ENCODE measurements at regions not wholly inside any gene's neighbourhood (a gene's known extent, or its start where the extent isn't known, plus 50 kb on each side); places are given as distances from the start of the nearest gene placed in this dataset.

DNA sequence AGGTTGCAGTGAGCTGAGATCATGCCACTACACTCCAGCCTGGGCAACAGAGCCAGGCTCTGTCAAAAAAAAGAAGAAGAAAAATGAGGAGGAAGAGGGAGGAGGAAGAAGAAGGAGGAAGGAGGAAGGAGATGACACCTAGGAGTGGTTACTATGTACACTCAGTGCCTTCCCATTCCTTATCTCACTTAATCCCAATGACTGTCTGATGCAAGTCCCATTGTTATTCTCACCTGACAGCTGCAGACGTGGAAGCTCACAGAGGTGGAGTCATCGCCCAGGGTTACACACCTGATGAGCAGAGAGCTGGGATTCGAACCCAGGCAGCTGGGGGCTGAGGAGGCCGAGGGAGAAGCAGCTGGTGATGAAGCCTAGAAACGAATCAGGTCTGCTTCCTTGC, 258.8 kb downstream of the SNX10 start:
- Histone ChIP-seq H3K27ac (ENCODE audit: low read depth, low read length) (no peak overlapping the region), H3K27me3 (ENCODE audit: insufficient read depth, low read length) (no peaks in the 10 kb centered on the region), H3K36me3 (ENCODE audit: insufficient read depth, low read length) (no peaks in the 10 kb centered on the region), H4K20me1 (ENCODE audit: insufficient read depth, low read length) (no peaks in the 10 kb centered on the region), H3K4me3 (ENCODE audit: insufficient read depth, low read length) (no peak overlapping the region), H3K9me3 (ENCODE audit: low read depth, low read length) (no peaks in the 10 kb centered on the region), H3K79me2 (ENCODE audit: insufficient read depth, low read length) (no peaks in the 10 kb centered on the region), H3K4me2 (ENCODE audit: insufficient read depth, low read length) (no peak overlapping the region), H3K4me1 (ENCODE audit: insufficient read depth, low read length) (no peaks in the 10 kb centered on the region), H2AFZ (ENCODE audit: low read length) (no peak overlapping the region)
- no peak for DNase-seq (ENCODE audit: insufficient read length, low spot score, missing footprints)
- TF ChIP-seq, protein P1, sequence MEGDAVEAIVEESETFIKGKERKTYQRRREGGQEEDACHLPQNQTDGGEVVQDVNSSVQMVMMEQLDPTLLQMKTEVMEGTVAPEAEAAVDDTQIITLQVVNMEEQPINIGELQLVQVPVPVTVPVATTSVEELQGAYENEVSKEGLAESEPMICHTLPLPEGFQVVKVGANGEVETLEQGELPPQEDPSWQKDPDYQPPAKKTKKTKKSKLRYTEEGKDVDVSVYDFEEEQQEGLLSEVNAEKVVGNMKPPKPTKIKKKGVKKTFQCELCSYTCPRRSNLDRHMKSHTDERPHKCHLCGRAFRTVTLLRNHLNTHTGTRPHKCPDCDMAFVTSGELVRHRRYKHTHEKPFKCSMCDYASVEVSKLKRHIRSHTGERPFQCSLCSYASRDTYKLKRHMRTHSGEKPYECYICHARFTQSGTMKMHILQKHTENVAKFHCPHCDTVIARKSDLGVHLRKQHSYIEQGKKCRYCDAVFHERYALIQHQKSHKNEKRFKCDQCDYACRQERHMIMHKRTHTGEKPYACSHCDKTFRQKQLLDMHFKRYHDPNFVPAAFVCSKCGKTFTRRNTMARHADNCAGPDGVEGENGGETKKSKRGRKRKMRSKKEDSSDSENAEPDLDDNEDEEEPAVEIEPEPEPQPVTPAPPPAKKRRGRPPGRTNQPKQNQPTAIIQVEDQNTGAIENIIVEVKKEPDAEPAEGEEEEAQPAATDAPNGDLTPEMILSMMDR (IDR thresholded peaks at IDR 0.05; ENCODE audit: extremely low read depth, low read depth, low read length), result no peak

DNA sequence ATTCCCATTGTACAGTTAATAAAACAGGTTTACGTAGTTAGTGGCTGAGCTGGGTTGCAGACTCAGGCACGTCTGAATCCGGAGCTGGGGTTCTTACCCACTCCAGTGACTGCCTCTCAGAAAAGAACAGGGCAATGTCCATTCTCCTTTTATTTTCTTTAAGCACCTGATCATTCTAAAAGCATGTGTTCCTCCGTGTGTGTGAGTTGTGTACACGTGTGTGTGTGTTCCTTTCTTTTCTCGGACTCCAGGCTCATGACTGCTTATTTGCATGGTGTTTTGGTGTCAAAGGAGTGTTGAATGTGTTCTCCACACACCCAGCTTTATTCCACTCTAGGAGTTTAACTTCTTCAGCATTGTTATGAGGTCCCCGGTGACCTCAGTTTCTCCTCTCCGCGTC, 260.1 kb downstream of the SNX10 start:
- TF ChIP-seq, protein P1 (IDR thresholded peaks at IDR 0.05; ENCODE audit: extremely low read depth, low read depth, low read length), result no peak
- Histone ChIP-seq H3K4me2 (ENCODE audit: insufficient read depth, low read length) (no peak overlapping the region), H4K20me1 (ENCODE audit: insufficient read depth, low read length) (no peaks in the 10 kb centered on the region), H3K4me3 (ENCODE audit: insufficient read depth, low read length) (no peak overlapping the region), H3K9me3 (ENCODE audit: low read depth, low read length) (no peaks in the 10 kb centered on the region), H3K27ac (ENCODE audit: low read depth, low read length) (no peak overlapping the region), H3K79me2 (ENCODE audit: insufficient read depth, low read length) (no peaks in the 10 kb centered on the region), H3K36me3 (ENCODE audit: insufficient read depth, low read length) (no peaks in the 10 kb centered on the region), H2AFZ (ENCODE audit: low read length) (no peak overlapping the region), H3K27me3 (ENCODE audit: insufficient read depth, low read length) (no peaks in the 10 kb centered on the region), H3K4me1 (ENCODE audit: insufficient read depth, low read length) (no peaks in the 10 kb centered on the region)
- DNase-seq (ENCODE audit: insufficient read length, low spot score, missing footprints), result no peak

DNA sequence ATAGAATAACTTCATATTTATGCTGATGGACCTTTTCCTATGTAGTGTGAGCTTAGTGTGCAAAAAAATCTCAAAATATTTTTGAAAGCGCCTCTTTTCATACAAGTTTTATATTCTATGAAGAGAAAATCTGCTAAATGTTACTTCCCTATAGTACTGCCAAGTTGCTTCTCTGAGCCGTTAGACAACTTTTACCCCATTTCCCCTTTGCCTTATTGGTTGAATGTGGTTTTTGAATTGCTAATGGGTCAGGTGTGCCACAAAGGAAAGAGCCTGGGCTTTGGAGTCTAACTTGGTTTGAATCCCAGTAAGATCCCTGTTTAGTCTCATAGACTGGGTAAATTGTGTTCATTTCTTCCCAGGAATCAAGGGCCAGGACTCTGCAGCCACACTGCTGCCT, 261.5 kb downstream of the SNX10 start:
- Histone ChIP-seq H3K4me2 (ENCODE audit: insufficient read depth, low read length) (no peak overlapping the region), H3K36me3 (ENCODE audit: insufficient read depth, low read length) (no peaks in the 10 kb centered on the region), H3K79me2 (ENCODE audit: insufficient read depth, low read length) (no peaks in the 10 kb centered on the region), H2AFZ (ENCODE audit: low read length) (no peak overlapping the region), H3K27ac (ENCODE audit: low read depth, low read length) (no peak overlapping the region), H4K20me1 (ENCODE audit: insufficient read depth, low read length) (no peaks in the 10 kb centered on the region), H3K4me3 (ENCODE audit: insufficient read depth, low read length) (no peak overlapping the region), H3K9me3 (ENCODE audit: low read depth, low read length) (no peaks in the 10 kb centered on the region), H3K27me3 (ENCODE audit: insufficient read depth, low read length) (no peaks in the 10 kb centered on the region), H3K4me1 (ENCODE audit: insufficient read depth, low read length) (no peaks in the 10 kb centered on the region)
- DNase-seq (ENCODE audit: insufficient read length, low spot score, missing footprints), result no peak
- TF ChIP-seq, protein P1 (IDR thresholded peaks at IDR 0.05; ENCODE audit: extremely low read depth, low read depth, low read length), result no peak

DNA sequence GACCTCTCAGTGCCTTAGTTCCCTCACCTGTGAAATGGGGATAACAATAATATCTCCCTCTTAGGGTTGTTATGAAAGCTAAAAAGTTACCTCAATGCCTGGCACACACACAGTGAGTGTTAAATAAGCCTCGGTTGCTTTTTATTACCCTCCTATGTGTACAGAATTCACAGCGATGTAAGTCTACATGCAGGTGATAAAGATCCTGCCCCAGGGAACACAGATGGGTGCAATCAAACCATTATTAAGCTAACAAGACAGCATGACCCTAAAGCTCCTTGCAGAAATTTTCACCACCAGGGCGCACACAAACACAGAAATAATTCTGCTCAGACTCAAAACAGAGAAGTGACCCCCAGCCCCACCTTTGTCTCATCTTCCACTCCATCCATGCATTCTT, 261.9 kb downstream of the SNX10 start:
- no peak overlapping the region for H3K4me2 ChIP-seq (ENCODE audit: insufficient read depth, low read length)
- no peaks in the 10 kb centered on the region for H4K20me1 ChIP-seq (ENCODE audit: insufficient read depth, low read length)
- no peak overlapping the region for H3K4me3 ChIP-seq (ENCODE audit: insufficient read depth, low read length)
- no peaks in the 10 kb centered on the region for H3K36me3 ChIP-seq (ENCODE audit: insufficient read depth, low read length)
- H3K79me2 ChIP-seq (ENCODE audit: insufficient read depth, low read length), result no peaks in the 10 kb centered on the region
- H3K27ac ChIP-seq (ENCODE audit: low read depth, low read length), result no peak overlapping the region
- DNase-seq (ENCODE audit: insufficient read length, low spot score, missing footprints), result no peak
- H3K27me3 ChIP-seq (ENCODE audit: insufficient read depth, low read length), result no peaks in the 10 kb centered on the region
- H3K9me3 ChIP-seq (ENCODE audit: low read depth, low read length), result no peaks in the 10 kb centered on the region
- no peaks in the 10 kb centered on the region for H3K4me1 ChIP-seq (ENCODE audit: insufficient read depth, low read length)
- H2AFZ ChIP-seq (ENCODE audit: low read length), result no peak overlapping the region
- TF ChIP-seq, protein P1 (IDR thresholded peaks at IDR 0.05; ENCODE audit: extremely low read depth, low read depth, low read length), result no peak
